ENCODE measurements at regions not wholly inside any gene's neighbourhood (a gene's known extent, or its start where the extent isn't known, plus 50 kb on each side); places are given as distances from the start of the nearest gene placed in this dataset.

GRCh38 chr6:81900616-81901015, 148.1 kb upstream of the TENT5A start:
- CTCF ChIA-PET, result no interaction called here
- Histone ChIP-seq H3K36me3 (ENCODE audit: control insufficient read depth, insufficient read depth, low read length) (no peaks in the 10 kb centered on the region), H3K4me3 (ENCODE audit: low read depth, low read length) (no peak overlapping the region), H3K27me3 (ENCODE audit: control insufficient read depth, insufficient read depth, low read length) (no peaks in the 10 kb centered on the region)
- POLR2A ChIA-PET, result no interaction called here
- DNase-seq (ENCODE audit: low read depth), result no peak
- no peak for TF ChIP-seq CTCF (IDR thresholded peaks at IDR 0.05; ENCODE audit: insufficient read depth, low read depth, low read length)

- CTCF ChIA-PET, result interaction anchor here (0.6 kb wide), 1 partner anchor 111 kb away, joined by 3 read pairs; no protein-coding TSS in a partner anchor
- POLR2A ChIA-PET, result no interaction called here
- Histone ChIP-seq H3K4me3 (ENCODE audit: low read depth, low read length) (no peak overlapping the region), H3K27me3 (ENCODE audit: control insufficient read depth, insufficient read depth, low read length) (no peaks in the 10 kb centered on the region), H3K36me3 (ENCODE audit: control insufficient read depth, insufficient read depth, low read length) (no peaks in the 10 kb centered on the region)
- TF ChIP-seq CTCF (IDR thresholded peaks at IDR 0.05; ENCODE audit: insufficient read depth, low read depth, low read length), result no peak
- DNase-seq (ENCODE audit: low read depth), result no peak
These were observed 145.3 kb upstream of the TENT5A start for GRCh38 chr6:81897793-81898192.

- H3K4me3 ChIP-seq (ENCODE audit: low read depth, low read length), result no peak overlapping the region
- CTCF ChIA-PET, result interaction anchor here (0.6 to 1.2 kb wide), 2 partner anchors 112 to 144 kb away, joined by 3 to 4 read pairs; no protein-coding TSS in a partner anchor
These were observed 144.3 kb upstream of the TENT5A start for GRCh38 chr6:81896525-81897503.

GRCh38 chr6:81895511-81896185, 143.2 kb upstream of the TENT5A start:
- Histone ChIP-seq H3K27me3 (ENCODE audit: control insufficient read depth, insufficient read depth, low read length) (no peaks in the 10 kb centered on the region), H3K36me3 (ENCODE audit: control insufficient read depth, insufficient read depth, low read length) (no peaks in the 10 kb centered on the region), H3K4me3 (ENCODE audit: low read depth, low read length) (no peak overlapping the region)
- CTCF ChIA-PET, result interaction anchor here (0.9 to 2.3 kb wide), 5 partner anchors 11 to 145 kb away, joined by 3 to 9 read pairs (median 4); no protein-coding TSS in a partner anchor
- no peak for TF ChIP-seq CTCF (IDR thresholded peaks at IDR 0.05; ENCODE audit: insufficient read depth, low read depth, low read length)
- POLR2A ChIA-PET, result no interaction called here
- peak; percentile 90 for DNase-seq (ENCODE audit: low read depth)

More at GRCh38 chr6:81896525-81897503, 144.3 kb upstream of the TENT5A start:
- TF ChIP-seq CTCF (IDR thresholded peaks at IDR 0.05; ENCODE audit: insufficient read depth, low read depth, low read length), result no peak
- Histone ChIP-seq H3K27me3 (ENCODE audit: control insufficient read depth, insufficient read depth, low read length) (no peaks in the 10 kb centered on the region), H3K36me3 (ENCODE audit: control insufficient read depth, insufficient read depth, low read length) (no peaks in the 10 kb centered on the region)
- no peak for DNase-seq (ENCODE audit: low read depth)
- POLR2A ChIA-PET, result interaction anchor here (0.6 kb wide), 1 partner anchor 22 kb away, joined by 3 read pairs; no protein-coding TSS in a partner anchor

GRCh38 chr6:81894788-81895271, 142.3 kb upstream of the TENT5A start:
- ChIA-PET CTCF (interaction anchor here (0.7 to 2.3 kb wide), 4 partner anchors 112 to 141 kb away, joined by 3 to 9 read pairs (median 4); no protein-coding TSS in a partner anchor), POLR2A (no interaction called here)
- no peak for DNase-seq (ENCODE audit: low read depth)
- TF ChIP-seq CTCF (IDR thresholded peaks at IDR 0.05; ENCODE audit: insufficient read depth, low read depth, low read length), result no peak
- no peaks in the 10 kb centered on the region for H3K36me3 ChIP-seq (ENCODE audit: control insufficient read depth, insufficient read depth, low read length)
- H3K27me3 ChIP-seq (ENCODE audit: control insufficient read depth, insufficient read depth, low read length), result no peaks in the 10 kb centered on the region
- no peak overlapping the region for H3K4me3 ChIP-seq (ENCODE audit: low read depth, low read length)
